ENCODE measurements at regions not wholly inside any gene's neighbourhood (a gene's known extent, or its start where the extent isn't known, plus 50 kb on each side); places are given as distances from the start of the nearest gene placed in this dataset.

- TF ChIP-seq, protein P1, sequence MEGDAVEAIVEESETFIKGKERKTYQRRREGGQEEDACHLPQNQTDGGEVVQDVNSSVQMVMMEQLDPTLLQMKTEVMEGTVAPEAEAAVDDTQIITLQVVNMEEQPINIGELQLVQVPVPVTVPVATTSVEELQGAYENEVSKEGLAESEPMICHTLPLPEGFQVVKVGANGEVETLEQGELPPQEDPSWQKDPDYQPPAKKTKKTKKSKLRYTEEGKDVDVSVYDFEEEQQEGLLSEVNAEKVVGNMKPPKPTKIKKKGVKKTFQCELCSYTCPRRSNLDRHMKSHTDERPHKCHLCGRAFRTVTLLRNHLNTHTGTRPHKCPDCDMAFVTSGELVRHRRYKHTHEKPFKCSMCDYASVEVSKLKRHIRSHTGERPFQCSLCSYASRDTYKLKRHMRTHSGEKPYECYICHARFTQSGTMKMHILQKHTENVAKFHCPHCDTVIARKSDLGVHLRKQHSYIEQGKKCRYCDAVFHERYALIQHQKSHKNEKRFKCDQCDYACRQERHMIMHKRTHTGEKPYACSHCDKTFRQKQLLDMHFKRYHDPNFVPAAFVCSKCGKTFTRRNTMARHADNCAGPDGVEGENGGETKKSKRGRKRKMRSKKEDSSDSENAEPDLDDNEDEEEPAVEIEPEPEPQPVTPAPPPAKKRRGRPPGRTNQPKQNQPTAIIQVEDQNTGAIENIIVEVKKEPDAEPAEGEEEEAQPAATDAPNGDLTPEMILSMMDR (IDR thresholded peaks at IDR 0.05; ENCODE audit: borderline replicate concordance, extremely low read depth, low read length, poor library complexity, severe bottlenecking), result no peak
- no peak for TF ChIP-seq EZH2 (IDR thresholded peaks at IDR 0.05; ENCODE audit: borderline replicate concordance, low read depth, low read length, severe bottlenecking)
Measured at GRCh38 chr5:74314906-74315305, 325.6 kb downstream of the ENC1 start.
